Ovary (tissue), 7 donors: ENCODE measurements at regions not wholly inside any gene's neighbourhood (a gene's known extent, or its start where the extent isn't known, plus 50 kb on each side); places are given as distances from the start of the nearest gene placed in this dataset.

Source experiments
- DNase-seq, 5 donors: peaks; one replicate each; pipeline ENCODE4 v3.0.0-alpha.2; 2019 to 2020
- H3K27ac ChIP-seq, 2 donors: fragments of 200-600 bp; one replicate each; pipeline versions ENCODE4 v1.5.1 to v1.8.0; 2019 to 2022
- H3K27me3 ChIP-seq: fragments of 200-600 bp; one replicate; pipeline ENCODE4 v1.8.0; 2022
- H3K36me3 ChIP-seq: fragments of 200-600 bp; sonication (generic); one replicate; pipeline ENCODE4 v1.5.1; 2019
- H3K4me1 ChIP-seq: one replicate; pipeline ENCODE4 v1.8.1; 2013; ENCODE audit warnings: mild to moderate bottlenecking, moderate library complexity; ENCODE audit not compliant: insufficient read depth
- H3K4me3 ChIP-seq: fragments of 200-600 bp; sonication (generic); one replicate; pipeline ENCODE4 v1.5.1; 2017
- H3K9me3 ChIP-seq, 2 donors: fragments of 200-600 bp in 1 of 2; sonication (generic) in 1 of 2; one replicate each; pipeline versions ENCODE4 v1.5.1 to v1.8.1; 2013 to 2019; ENCODE audit warnings: mild to moderate bottlenecking in 1 of 2, moderate library complexity in 1 of 2
- CTCF ChIP-seq, 3 donors: fragments of 450-650 bp in 2 of 3; fragments of 200-600 bp in 1 of 3; IDR thresholded peaks; one replicate each; pipeline versions ENCODE4 v1.5.1 to v1.8.0; 2016 to 2022; ENCODE audit warnings: antibody characterized with exemption in 3 of 3, mild to moderate bottlenecking in 1 of 3
- EP300 ChIP-seq: sonication (generic); formaldehyde crosslinking; IDR thresholded peaks from one replicate; pipeline ENCODE4 v1.6.1; 2017; ENCODE audit warnings: antibody characterized with exemption
- POLR2A ChIP-seq: fragments of 450-650 bp; IDR thresholded peaks from one replicate; pipeline ENCODE4 v1.6.1; 2017; ENCODE audit warnings: antibody characterized with exemption, mild to moderate bottlenecking, moderate library complexity
- WGBS, 3 donors: extraction: QIAGEN DNeasy Blood & Tissue Kit in 1 of 3; methylation state at CpG; one replicate each; pipeline versions ENCODE4 v1.1.5 to v1.1.7; 2013 to 2017; 5-methylcytosine and 5-hydroxymethylcytosine counted together
- intact Hi-C, 4 donors: fragments of 100-400 bp; cut with DNase I; formaldehyde crosslinking; loops; one replicate each; pipeline versions ENCODE4 v1.11.0 to v1.15.1; 2022 to 2023
- donor health status: DM: no; HTN: no; CAD: no; lungs with moderate emphysema.
- donor health status: DM: no; HTN: no; CAD: no.
- donor health status: Bipolar disorder and iron deficiency.
- donor health status: DM: no; HTN: no; CAD: no.
- donor health status: DM: yes; HTN: yes; CAD: no.

GRCh38 chrX:1009771-1010170, 202.7 kb downstream of the CRLF2 start:
- no peaks in the 10 kb centered on the region for H3K27me3 ChIP-seq
- intact Hi-C loops, result no loop called here
- no peaks in the 10 kb centered on the region for H3K4me1 ChIP-seq
- no peak overlapping the region for H3K4me3 ChIP-seq
- no peaks in the 10 kb centered on the region for H3K9me3 ChIP-seq
- DNase-seq, result no peak
- TF ChIP-seq CTCF (IDR thresholded peaks at IDR 0.05) (no peak), POLR2A (no peak), EP300 (no peak)
- 79 to 84% (median 81%) methylated on average over 15 of the region's 15 CpGs for WGBS, 3 donors
- no peak overlapping the region for H3K27ac ChIP-seq
- no peaks in the 10 kb centered on the region for H3K36me3 ChIP-seq

- no peaks in the 10 kb centered on the region for H3K36me3 ChIP-seq
- no peaks in the 10 kb centered on the region for H3K27me3 ChIP-seq
- TF ChIP-seq CTCF (IDR thresholded peaks at IDR 0.05) (no peak), POLR2A (no peak), EP300 (no peak)
- no peak overlapping the region for H3K27ac ChIP-seq
- no peaks in the 10 kb centered on the region for H3K9me3 ChIP-seq
- DNase-seq, result no peak
- intact Hi-C loops, result no loop called here
- no peaks in the 10 kb centered on the region for H3K4me1 ChIP-seq
- 91 to 92% (median 91%) methylated on average over 20 of the region's 20 CpGs for WGBS, 3 donors
- H3K4me3 ChIP-seq, result no peak overlapping the region
These were observed 206.2 kb downstream of the CRLF2 start for GRCh38 chrX:1006156-1006730.

GRCh38 chrX:1002611-1003010, 209.8 kb downstream of the CRLF2 start:
- no peaks in the 10 kb centered on the region for H3K4me1 ChIP-seq
- intact Hi-C loops, result no loop called here
- no peaks in the 10 kb centered on the region for H3K27me3 ChIP-seq
- TF ChIP-seq POLR2A, result no peak
- no peak for TF ChIP-seq EP300
- no peak for TF ChIP-seq CTCF (IDR thresholded peaks at IDR 0.05)
- H3K27ac ChIP-seq, result no peak overlapping the region
- H3K4me3 ChIP-seq, result no peak overlapping the region
- 82 to 85% (median 85%) methylated on average over 23 of the region's 23 CpGs for WGBS, 3 donors
- DNase-seq, result no peak
- no peaks in the 10 kb centered on the region for H3K36me3 ChIP-seq
- H3K9me3 ChIP-seq, result no peaks in the 10 kb centered on the region

GRCh38 chrX:997631-998137, 214.8 kb downstream of the CRLF2 start:
- H3K27ac ChIP-seq, result no peak overlapping the region
- intact Hi-C loops, result loop anchor here in 1 of 4 donors (10.0 kb wide), 2 partner anchors 1327 to 1627 kb away; no protein-coding TSS in a partner anchor

More at GRCh38 chrX:997631-998137, 214.8 kb downstream of the CRLF2 start:
- H3K36me3 ChIP-seq, result no peaks in the 10 kb centered on the region
- no peaks in the 10 kb centered on the region for H3K27me3 ChIP-seq
- peaks cover 0 to 3% of the 10 kb centered on the region in 2 donors for H3K9me3 ChIP-seq
- TF ChIP-seq POLR2A (no peak), EP300 (no peak), CTCF (IDR thresholded peaks at IDR 0.05) (no peak)
- H3K4me3 ChIP-seq, result no peak overlapping the region
- WGBS, 3 donors, result 11 to 17% (median 14%) methylated on average over 10 of the region's 10 CpGs
- DNase-seq, result no peak
- H3K4me1 ChIP-seq, result no peaks in the 10 kb centered on the region
